CD14-positive monocyte (primary cell): ENCODE measurements at regions not wholly inside any gene's neighbourhood (a gene's known extent, or its start where the extent isn't known, plus 50 kb on each side); places are given as distances from the start of the nearest gene placed in this dataset.

Experiments
- DNase-seq, 3 donors: peaks; one replicate each; pipeline ENCODE4 v3.0.0-alpha.2; 2011 to 2022
- H2AFZ ChIP-seq: 2 replicates; pipeline ENCODE4 v1.6.0; 2012; ENCODE audit warnings: mild to moderate bottlenecking, low read depth, low read length, inconsistent platforms; ENCODE audit not compliant: insufficient read depth, poor library complexity, severe bottlenecking
- H3K27ac ChIP-seq, 2 donors: 1 replicate in 1 of 2; 2 replicates in 1 of 2; pipeline ENCODE4 v1.5.1; 2012 to 2013; ENCODE audit warnings: low read length in 2 of 2, control low read depth in 1 of 2, inconsistent platforms in 1 of 2, low read depth in 1 of 2, mild to moderate bottlenecking in 1 of 2
- H3K27me3 ChIP-seq, 2 donors: one replicate each; pipeline versions ENCODE4 v1.6.0 to v1.6.1; 2011 to 2013; ENCODE audit warnings: low read length in 2 of 2; ENCODE audit not compliant: control insufficient read depth in 2 of 2, insufficient read depth in 2 of 2
- H3K36me3 ChIP-seq, 2 donors: replicated peaks in 1 of 2; 1 replicate in 1 of 2; 2 replicates in 1 of 2; pipeline versions ENCODE4 v1.5.1 to v1.6.1; 2012 to 2013; ENCODE audit warnings: low read length in 2 of 2, control low read depth in 1 of 2, inconsistent platforms in 1 of 2, mild to moderate bottlenecking in 1 of 2; ENCODE audit not compliant: insufficient read depth in 2 of 2, control insufficient read depth in 1 of 2
- H3K4me1 ChIP-seq, 2 donors: 1 replicate in 1 of 2; 2 replicates in 1 of 2; pipeline versions ENCODE4 v1.5.1 to v1.6.1; 2012 to 2013; ENCODE audit warnings: low read length in 2 of 2, control low read depth in 1 of 2, inconsistent platforms in 1 of 2, mild to moderate bottlenecking in 1 of 2, moderate library complexity in 1 of 2; ENCODE audit not compliant: insufficient read depth in 2 of 2, control insufficient read depth in 1 of 2
- H3K4me2 ChIP-seq: replicated peaks from 2 replicates; pipeline ENCODE3; 2012; ENCODE audit warnings: low read length, moderate library complexity, mild to moderate bottlenecking; ENCODE audit not compliant: poor library complexity, severe bottlenecking; ENCODE audit errors: extremely low read depth
- H3K4me3 ChIP-seq, 3 experiments: fragments of 200-600 bp in 1 of 3; sonication (generic) in 1 of 3; replicated peaks in 1 of 3; 1 replicate in 2 of 3; 2 replicates in 1 of 3; pipeline ENCODE4 v1.5.1; 2011 to 2013; ENCODE audit warnings: low read length in 3 of 3, mild to moderate bottlenecking in 3 of 3, control low read depth in 2 of 3, low read depth in 2 of 3, inconsistent platforms in 1 of 3, moderate library complexity in 1 of 3
- H3K79me2 ChIP-seq: 2 replicates; pipeline ENCODE4 v1.6.0; 2012; ENCODE audit warnings: mild to moderate bottlenecking, control low read depth, inconsistent platforms, low read length, moderate library complexity; ENCODE audit not compliant: insufficient read depth
- H3K9ac ChIP-seq: 2 replicates; pipeline ENCODE4 v1.6.0; 2017; ENCODE audit warnings: low read length, mild to moderate bottlenecking; ENCODE audit not compliant: insufficient read depth, poor library complexity, severe bottlenecking
- H3K9me3 ChIP-seq, 2 donors: replicated peaks in 1 of 2; 1 replicate in 1 of 2; 2 replicates in 1 of 2; pipeline versions ENCODE4 v1.5.1 to v1.6.1; 2012 to 2013; ENCODE audit warnings: low read length in 2 of 2, control low read depth in 1 of 2; ENCODE audit not compliant: control insufficient read depth in 1 of 2, insufficient read depth in 1 of 2
- H4K20me1 ChIP-seq: 2 replicates; pipeline ENCODE4 v1.6.0; 2012; ENCODE audit warnings: mild to moderate bottlenecking, low read length, control low read depth, moderate library complexity; ENCODE audit not compliant: insufficient read depth
- H3K27ac Mint-ChIP-seq, 7 donors: one replicate each; pipeline ENCODE4 v1.8.0; 2020; ENCODE audit warnings: mild to moderate bottlenecking in 7 of 7, mixed read lengths in 7 of 7, moderate library complexity in 6 of 7, inconsistent platforms in 2 of 7
- H3K27me3 Mint-ChIP-seq, 3 donors: one replicate each; pipeline ENCODE4 v1.8.0; 2021 to 2022; ENCODE audit warnings: low read depth in 3 of 3, mild to moderate bottlenecking in 3 of 3, mixed read lengths in 3 of 3, moderate library complexity in 3 of 3, inconsistent platforms in 1 of 3
- H3K36me3 Mint-ChIP-seq, 2 donors: one replicate each; pipeline ENCODE4 v1.8.0; 2020; ENCODE audit warnings: mixed read lengths in 2 of 2, inconsistent platforms in 1 of 2, mild to moderate bottlenecking in 1 of 2
- H3K4me1 Mint-ChIP-seq: one replicate; pipeline ENCODE4 v1.8.0; 2020; ENCODE audit warnings: mild to moderate bottlenecking, mixed read lengths
- H3K4me3 Mint-ChIP-seq, 2 donors: one replicate each; pipeline ENCODE4 v1.8.0; 2020; ENCODE audit warnings: mild to moderate bottlenecking in 2 of 2, mixed read lengths in 2 of 2, moderate library complexity in 1 of 2
- H3K9me3 Mint-ChIP-seq, 7 donors: one replicate each; pipeline ENCODE4 v1.8.0; 2020 to 2022; ENCODE audit warnings: mixed read lengths in 7 of 7, mild to moderate bottlenecking in 6 of 7, moderate library complexity in 6 of 7, inconsistent platforms in 2 of 7
- WGBS: methylation state at CpG from one replicate; pipeline ENCODE4 v1.1.5; 2013; ENCODE audit warnings: missing lambda C conversion rate; ENCODE audit not compliant: insufficient coverage; 5-methylcytosine and 5-hydroxymethylcytosine counted together
- intact Hi-C, 2 donors: fragments of 100-400 bp; cut with micrococcal nuclease; formaldehyde crosslinking; loops; one replicate each; pipeline versions ENCODE4 v1.15.0 to v1.15.1; 2023
- TF ChIP-seq, protein P1 (sequence below): fragments of 200-600 bp; IDR thresholded peaks from one replicate; pipeline ENCODE4 v1.8.0; 2022; ENCODE audit warnings: antibody characterized with exemption, mild to moderate bottlenecking

DNA sequence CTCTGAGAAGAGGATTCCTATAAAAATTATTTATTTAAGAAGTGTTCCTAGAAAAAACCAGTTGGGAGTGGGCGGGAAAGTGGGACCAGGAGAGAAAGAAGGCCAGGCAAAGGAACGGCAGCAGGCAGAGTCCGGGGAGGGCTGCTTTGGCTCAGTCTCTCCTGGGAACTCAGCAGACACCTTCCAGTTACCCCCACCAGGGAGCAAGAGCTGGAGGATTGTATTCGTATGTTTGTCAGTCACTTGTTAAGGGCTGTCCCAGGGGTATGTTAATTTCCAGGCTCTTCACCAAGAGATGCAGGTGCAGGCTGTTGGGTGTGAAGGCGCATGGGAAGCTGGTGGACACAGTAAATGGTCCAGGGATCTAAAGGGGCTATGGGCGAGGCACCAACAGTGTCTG lies 53.0 kb upstream of the CHD6 start:
- no peaks in the 10 kb centered on the region for H3K9me3 ChIP-seq
- peaks cover 0 to 4% of the 10 kb centered on the region in 2 donors for H3K27me3 ChIP-seq
- Mint-ChIP-seq H3K36me3 (no peaks in the 10 kb centered on the region), H3K27ac (no peak overlapping the region), H3K4me3 (no peak overlapping the region), H3K4me1 (peaks cover 8% of the 10 kb centered on the region), H3K27me3 (peaks cover 6 to 21% (median 9%) of the 10 kb centered on the region in 3 donors), H3K9me3 (peaks cover 0 to 4% (median 0%) of the 10 kb centered on the region in 7 donors)
- no peak overlapping the region for H2AFZ ChIP-seq
- peaks cover 0 to 8% of the 10 kb centered on the region in 2 donors for H3K4me1 ChIP-seq
- no peak overlapping the region for H3K9ac ChIP-seq
- H4K20me1 ChIP-seq: no peaks in the 10 kb centered on the region
- no CpG with 5 or more reads among the region's 6 CpGs for WGBS
- no peak overlapping the region for H3K4me2 ChIP-seq
- no peak overlapping the region for H3K27ac ChIP-seq
- intact Hi-C loops: no loop called here
- DNase-seq: no peak
- TF ChIP-seq, protein P1, sequence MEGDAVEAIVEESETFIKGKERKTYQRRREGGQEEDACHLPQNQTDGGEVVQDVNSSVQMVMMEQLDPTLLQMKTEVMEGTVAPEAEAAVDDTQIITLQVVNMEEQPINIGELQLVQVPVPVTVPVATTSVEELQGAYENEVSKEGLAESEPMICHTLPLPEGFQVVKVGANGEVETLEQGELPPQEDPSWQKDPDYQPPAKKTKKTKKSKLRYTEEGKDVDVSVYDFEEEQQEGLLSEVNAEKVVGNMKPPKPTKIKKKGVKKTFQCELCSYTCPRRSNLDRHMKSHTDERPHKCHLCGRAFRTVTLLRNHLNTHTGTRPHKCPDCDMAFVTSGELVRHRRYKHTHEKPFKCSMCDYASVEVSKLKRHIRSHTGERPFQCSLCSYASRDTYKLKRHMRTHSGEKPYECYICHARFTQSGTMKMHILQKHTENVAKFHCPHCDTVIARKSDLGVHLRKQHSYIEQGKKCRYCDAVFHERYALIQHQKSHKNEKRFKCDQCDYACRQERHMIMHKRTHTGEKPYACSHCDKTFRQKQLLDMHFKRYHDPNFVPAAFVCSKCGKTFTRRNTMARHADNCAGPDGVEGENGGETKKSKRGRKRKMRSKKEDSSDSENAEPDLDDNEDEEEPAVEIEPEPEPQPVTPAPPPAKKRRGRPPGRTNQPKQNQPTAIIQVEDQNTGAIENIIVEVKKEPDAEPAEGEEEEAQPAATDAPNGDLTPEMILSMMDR: no peak
- no peaks in the 10 kb centered on the region for H3K36me3 ChIP-seq
- H3K79me2 ChIP-seq: no peaks in the 10 kb centered on the region
- no peak overlapping the region for H3K4me3 ChIP-seq

DNA sequence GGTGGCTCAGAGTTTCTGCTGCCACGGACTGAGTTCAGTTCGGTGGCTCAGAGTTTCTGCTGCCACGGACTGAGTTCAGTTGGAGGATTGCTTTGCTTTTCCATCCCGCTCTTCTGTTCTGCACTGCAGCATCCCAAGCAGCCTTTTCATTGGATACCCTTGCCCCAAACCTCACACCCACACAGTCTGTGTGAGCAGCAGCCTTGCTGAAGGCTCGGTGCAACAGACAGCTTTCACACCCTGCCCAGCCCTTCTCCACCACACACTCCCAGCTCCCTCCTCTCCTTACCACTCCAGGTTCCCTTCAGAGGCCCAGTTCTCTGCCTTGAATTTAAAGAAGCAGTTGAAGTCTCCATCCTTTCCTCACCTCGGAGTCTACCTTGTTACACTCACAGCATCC lies 52.5 kb upstream of the CHD6 start:
- H3K27ac Mint-ChIP-seq: no peak overlapping the region
- peaks cover 8% of the 10 kb centered on the region for H3K4me1 Mint-ChIP-seq
- H3K36me3 Mint-ChIP-seq: no peaks in the 10 kb centered on the region
- no peaks in the 10 kb centered on the region for H4K20me1 ChIP-seq
- H3K4me1 ChIP-seq: peaks cover 0 to 8% of the 10 kb centered on the region in 2 donors
- intact Hi-C loops: no loop called here
- no peaks in the 10 kb centered on the region for H3K79me2 ChIP-seq
- no peak overlapping the region for H3K4me2 ChIP-seq
- H3K9ac ChIP-seq: no peak overlapping the region
- no peak overlapping the region for H2AFZ ChIP-seq
- peaks cover 0 to 1% of the 10 kb centered on the region in 2 donors for H3K27me3 ChIP-seq
- no peak overlapping the region for H3K4me3 ChIP-seq
- H3K4me3 Mint-ChIP-seq: no peak overlapping the region
- H3K9me3 ChIP-seq: no peaks in the 10 kb centered on the region
- no peak overlapping the region for H3K27ac ChIP-seq
- 89% methylated on average over 5 of the region's 6 CpGs for WGBS
- no peak for DNase-seq
- TF ChIP-seq, protein P1: no peak
- peaks cover 0 to 4% (median 0%) of the 10 kb centered on the region in 7 donors for H3K9me3 Mint-ChIP-seq
- no peaks in the 10 kb centered on the region for H3K36me3 ChIP-seq
- H3K27me3 Mint-ChIP-seq: peaks cover 5 to 17% (median 6%) of the 10 kb centered on the region in 3 donors
